NCI-H526 treated with DMSO at 0.1 percent for 48 hours (cell line): ENCODE measurements at regions not wholly inside any gene's neighbourhood (a gene's known extent, or its start where the extent isn't known, plus 50 kb on each side); places are given as distances from the start of the nearest gene placed in this dataset.

Experiments
- DNase-seq: peaks from one replicate; lab custom pipeline; 2025; lab: John Stamatoyannopoulos, UW

DNA sequence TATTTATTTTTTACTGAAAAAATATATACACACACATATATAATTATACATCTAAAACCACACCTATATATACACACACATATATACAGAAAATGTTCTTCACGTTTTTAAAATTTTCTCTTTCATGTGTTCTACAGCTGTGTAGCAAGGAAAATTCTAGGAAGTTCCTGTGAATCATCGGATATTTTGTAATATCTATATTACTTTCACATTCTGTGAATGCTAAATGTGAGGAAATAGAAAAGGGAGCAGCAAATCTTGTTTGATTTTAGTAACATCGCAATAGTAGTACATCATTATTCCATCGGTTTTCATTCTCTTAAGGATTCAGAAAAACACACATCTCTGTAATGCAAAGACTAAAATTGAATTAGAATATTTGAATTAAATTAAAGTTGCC, 836.8 kb upstream of the NECTIN3 start:
- DNase-seq = no peak

DNA sequence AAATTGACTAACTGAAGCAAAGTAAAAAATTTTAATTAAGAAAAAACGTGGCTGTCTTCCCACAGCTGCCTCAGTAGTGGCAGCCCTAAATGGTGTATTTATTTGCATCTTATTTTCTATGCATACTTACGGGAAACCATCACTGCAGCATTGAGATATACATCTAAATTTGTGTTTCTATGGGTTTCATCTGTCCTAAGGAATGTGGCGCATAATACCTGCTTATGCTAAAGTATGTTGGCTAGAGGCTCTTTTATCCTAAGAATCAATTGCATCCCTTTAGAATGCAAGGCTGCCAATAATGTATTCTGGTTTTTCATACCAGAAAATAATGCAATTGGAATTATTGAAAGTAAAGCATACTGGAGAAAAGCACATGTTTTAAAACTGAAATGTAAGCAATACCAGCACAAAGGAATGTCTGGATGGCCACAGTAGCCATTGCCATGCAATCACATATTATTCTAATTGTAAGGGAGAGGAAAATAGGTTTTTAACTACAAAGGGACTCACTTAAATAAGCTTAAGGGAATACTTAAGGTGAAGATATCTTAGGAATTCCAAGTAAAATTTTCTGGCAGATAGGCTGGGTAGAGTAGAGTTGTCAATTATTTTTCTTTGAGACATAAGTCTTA, 834.5 kb upstream of the NECTIN3 start:
- peak; percentile 18 for DNase-seq

DNA sequence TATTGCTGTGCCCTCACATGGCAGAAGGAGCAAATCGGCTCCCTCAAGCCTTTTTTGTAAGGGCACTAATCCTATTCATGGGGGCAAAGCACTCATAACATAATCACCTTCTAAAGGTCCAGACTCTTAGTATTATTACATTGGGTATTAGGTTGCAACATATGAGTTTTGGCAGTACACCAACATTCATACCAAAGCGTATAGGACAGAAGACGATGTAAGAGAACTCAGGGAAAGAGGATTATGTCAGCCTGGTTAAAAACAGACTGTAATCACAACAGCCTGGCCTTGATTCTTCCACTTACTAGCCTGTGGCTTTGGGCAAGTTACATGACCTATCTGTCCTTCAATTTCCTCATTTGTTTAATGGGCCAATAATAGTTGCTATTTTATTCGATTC, 828.5 kb upstream of the NECTIN3 start:
- DNase-seq = no peak

DNA sequence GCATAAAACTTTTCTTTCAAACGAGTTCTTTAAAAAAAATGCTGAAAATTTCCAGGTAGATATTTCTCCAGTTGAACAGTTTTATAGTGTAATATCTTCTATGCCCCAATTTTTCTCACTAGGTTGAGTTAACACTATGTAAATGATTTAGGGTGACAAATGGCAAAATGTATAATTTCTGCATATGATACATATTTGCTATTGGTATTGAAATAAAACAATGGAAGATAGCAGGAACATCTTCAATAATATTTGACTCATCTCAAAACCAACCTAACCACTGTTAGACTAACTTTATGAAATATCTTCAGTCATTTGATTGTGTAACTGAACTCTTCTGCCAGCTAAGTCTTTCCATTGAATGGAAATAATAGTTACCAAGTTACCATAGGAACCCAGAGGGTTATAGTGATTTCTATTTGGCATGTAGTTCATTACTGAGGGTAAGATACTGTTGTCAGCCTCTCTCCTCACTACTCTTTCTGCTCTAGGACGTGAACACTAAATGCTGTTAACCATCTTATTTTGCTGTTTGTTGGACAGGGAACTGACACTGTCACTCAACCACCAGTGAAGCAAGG, 824.7 kb upstream of the NECTIN3 start:
- DNase-seq = no peak

DNA sequence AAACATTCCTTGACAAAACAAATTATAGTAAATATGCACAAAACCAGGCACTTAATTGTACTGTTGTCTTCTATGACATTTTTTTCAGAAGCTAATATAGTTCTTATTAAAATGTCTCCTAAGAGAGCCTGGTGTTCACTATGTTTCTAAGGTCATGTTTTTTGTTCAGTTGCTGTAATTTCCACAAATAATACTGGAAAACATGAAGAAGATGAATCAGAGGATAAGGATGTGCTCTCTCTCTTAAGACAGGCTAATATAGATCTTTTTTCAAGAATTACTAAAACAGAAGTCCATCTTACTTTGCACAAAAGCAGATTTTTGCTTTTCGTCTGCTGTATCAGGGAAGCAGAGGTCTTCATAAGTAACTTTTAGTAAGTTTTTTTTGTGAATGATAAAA, 823.0 kb upstream of the NECTIN3 start:
- DNase-seq = no peak

DNA sequence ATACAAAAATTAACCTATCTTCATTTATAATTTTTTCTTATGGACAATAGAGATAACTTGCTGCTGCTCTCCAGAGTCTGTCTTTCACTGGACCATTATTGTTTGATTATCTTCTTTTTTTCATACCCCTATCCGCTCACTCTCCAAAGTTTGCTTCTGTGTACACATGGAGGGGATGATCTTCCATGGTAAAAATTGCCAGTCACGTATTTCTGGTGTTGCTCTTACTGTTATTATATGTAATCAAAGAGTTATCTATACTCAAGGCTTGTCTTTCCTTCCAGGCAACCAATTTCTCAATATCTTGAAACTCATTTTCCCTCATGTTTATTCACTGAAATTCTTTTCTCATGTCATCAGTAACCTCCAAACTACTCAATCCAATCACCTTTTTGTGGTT, 817.8 kb upstream of the NECTIN3 start:
- no peak for DNase-seq

DNA sequence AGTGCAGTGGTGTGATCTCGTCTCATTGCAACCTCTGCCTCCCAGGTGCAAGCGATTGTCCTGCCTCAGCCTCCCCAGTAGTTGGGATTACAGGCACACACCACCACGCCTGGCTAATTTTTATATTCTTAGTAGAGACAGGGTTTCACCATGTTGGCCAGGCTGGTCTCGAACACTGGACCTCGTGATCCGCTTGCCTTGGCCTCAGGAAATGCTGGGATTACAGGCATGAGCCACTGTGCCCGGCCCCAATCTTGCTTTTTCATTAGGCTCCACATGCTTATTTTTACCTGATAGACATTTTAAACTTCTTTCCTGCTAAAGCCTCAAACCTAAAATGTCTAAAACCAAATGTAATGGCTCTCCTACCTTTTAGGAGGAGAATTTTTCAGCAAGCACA, 817.0 kb upstream of the NECTIN3 start:
- DNase-seq = no peak

DNA sequence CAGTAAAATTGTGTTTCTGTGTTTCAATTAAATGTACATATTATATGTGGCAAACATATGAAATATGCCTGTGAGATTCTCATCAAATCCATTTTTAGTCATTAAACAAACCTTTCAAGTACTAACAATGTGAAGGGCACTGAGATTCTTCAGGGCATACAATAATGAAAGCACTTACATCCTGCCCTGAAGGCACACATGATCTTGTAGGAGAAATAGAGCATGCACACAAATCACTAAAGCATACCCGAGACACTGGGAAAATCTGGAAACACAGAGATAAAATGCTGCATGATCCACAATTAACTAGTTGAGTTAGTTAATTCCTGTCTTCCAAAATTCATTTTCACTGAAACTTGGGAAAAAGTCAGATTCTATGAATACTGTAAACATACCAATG, 810.5 kb upstream of the NECTIN3 start:
- no peak for DNase-seq

DNA sequence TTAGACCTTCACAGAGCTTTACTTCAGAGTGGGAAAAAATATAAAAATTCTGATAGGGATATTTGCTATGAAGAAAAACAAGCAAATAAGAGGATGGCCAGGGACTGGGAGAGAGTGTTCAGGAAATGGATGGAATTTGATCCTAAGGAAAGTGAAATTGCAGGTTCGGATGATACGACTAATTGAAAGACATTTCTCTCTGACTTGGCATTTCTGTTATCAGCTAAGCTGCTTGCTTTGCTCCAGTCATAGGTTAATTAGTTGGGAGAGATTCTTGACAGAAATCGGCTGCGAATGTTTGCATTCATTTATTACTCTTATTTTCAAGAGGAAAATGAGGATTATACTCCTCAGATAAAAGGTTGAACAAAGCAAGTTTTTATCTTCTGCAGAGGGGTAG, 808.7 kb upstream of the NECTIN3 start:
- DNase-seq = no peak

DNA sequence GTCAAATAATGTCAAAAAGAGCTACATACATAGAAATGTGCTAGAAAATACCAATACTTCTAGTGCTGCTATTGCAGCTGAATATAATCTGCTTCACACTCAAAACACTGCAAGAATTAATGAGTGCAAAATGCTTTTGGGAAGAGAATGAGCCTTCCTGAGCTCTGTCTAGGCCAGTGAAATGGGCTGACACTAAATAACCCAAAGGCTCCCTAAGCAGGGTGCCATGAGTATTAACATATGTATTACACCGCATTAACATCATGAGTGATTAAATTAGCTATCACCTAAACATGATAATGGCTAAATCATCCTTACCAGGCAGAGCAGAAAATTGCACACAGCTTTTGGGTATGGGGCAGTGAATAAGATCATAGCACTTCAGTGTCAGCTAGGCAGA, 806.3 kb upstream of the NECTIN3 start:
- no peak for DNase-seq

DNA sequence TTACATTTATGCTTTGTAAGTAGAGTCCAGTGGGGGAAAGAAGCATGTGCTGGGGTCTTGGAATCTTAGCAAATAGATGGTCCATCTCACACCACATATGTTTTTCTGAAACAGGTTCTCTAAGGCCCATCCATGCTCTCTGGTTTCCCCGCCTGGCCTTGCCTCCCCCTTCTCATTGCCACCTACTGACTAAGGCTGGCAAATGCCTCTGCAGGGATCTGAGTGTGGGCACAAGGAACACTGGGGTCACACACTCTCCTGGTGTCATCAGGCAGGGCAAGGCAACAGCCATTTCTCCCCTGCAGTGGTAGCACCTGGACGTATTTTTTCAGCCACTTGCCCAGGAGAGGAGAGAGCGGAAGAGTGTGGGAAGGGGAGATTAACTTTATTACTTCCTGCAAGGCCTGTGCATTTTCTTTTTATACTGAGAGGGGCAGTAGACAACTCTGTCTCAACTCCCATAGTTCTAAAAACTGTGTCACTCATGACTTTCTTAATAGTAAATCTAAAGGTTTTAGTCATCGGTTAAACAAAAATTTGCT, 804.2 kb upstream of the NECTIN3 start:
- no peak for DNase-seq

DNA sequence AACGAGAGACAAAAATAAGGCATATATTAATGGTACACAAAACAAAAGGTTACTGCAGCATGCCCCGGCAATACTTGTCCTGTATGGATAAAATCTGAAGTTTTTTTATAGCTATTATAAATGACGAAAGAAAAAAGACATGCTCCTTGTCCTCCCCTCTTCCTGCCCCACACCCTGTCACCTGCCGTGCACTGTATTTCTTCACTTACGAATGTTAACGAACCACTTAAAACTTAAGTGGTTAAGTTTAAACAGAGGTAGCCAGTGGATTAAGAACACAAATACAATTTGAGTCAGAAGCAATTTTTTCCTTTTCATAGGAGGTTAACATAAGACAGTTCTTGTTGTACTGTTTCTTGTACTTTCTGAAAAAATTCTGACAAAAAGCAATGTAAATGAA, 799.1 kb upstream of the NECTIN3 start:
- no peak for DNase-seq

DNA sequence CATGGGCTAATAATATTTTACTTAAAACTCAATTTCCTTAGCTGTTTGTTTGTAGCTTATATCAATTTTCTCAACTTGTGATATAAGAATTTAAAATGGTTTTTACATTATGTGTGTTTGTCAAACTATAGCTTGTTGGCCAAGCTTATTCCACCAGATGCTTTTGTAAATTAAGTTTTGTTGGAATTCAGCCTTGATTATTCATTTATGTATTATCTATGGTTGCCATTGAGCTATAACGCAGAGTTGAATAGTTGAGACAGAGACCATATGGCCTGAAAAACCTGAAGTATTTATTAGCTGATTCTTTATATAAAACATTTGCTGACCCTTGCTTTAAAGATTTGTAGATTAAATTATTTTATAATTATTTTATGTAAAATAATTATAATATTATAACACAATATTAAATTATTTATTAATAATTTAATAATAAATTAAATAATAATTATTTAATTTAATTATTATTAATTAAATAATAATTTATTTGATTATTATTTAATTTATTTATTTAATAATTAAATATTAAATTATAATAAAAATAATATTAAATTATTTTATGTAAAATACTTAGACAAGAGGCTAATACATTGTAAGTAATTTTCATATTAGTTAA, 779.6 kb upstream of the NECTIN3 start:
- no peak for DNase-seq

DNA sequence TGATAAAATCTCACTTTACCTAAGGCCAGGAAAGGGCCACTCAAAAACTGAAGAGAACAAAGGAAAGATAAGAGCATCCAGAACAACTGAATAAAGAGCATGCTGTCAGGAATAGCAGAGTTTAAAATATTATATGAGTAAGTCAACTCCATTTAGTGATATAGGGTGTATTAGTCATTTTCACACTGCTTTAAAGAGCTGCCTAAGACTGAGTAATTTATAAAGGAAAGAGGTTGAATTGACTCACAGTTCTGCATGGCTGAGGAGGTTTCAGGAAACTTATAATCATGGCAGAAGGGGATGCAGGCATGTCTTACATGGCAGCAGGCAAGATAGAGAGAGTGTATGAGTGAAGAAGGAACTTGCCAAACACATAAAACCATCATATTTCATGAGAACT, 778.0 kb upstream of the NECTIN3 start:
- DNase-seq = no peak

DNA sequence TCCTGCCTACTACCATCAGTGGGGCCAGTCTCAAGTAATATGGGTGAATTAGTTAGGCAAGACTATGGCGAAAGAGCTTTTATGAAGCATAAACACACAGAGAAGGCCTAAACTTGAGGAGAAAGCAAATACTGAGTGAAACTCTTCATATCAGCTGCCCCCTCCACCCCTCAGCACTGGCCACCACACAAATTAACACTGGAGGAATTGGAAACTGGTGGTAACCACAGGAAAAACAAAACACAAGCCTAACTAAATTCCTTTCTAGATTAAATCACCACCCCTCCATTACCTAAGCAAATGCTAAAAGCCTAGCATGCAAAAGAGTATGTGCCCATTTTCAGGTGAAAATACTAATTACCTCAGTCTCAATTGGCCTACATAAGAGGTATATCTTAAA, 774.7 kb upstream of the NECTIN3 start:
- DNase-seq = no peak

DNA sequence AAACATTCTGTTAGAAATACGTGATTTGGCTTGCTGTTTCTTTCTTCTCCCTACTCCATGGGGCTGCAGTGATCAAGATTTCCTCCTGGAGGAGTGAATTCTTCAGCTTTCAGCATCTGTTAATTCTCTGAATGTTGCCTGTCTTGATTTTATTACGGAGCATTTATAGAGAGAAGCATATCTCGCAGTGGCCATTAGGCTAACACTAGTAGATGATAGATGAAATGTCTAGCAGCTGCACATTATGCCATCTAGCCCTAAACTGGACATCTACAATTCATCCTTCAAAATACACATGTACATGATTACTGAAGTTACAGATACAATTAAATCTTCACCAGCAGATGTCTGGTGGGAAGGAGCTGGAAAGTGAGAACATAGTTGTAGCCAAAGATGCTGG, 769.8 kb upstream of the NECTIN3 start:
- no peak for DNase-seq

DNA sequence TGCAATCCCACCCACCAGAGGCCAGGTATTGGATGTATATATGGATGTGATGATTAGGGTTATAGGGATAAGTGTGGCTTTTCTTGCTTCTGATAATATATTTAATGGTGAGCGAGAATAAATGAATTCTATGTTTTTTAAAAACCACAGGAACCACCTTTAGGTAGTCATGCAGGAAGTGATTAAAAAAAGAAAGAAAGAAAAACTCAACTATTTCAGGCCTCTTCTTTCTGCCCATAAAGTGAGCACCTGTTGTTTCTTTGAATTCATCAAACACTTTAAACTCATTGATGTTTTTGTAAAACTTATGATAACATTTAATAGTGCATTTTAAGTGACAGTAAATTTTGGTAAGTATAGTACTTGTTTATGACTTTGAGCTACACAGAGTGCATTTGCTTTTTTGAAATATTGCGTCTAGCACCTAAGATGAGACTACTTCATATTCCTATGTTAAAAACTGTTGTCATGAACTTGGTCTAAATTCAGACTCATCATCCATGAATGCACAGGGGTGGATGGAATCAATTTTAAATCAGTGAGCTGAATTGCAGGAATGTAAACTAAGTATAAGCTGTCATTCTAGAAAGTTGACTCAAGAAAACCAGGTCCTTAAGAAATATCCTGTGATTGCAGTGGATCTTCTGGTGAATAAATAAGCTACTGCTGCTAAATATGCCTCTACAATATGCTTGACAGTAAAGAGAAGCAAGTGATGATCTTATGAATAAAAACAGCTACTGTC, 764.4 kb upstream of the NECTIN3 start:
- DNase-seq = no peak

DNA sequence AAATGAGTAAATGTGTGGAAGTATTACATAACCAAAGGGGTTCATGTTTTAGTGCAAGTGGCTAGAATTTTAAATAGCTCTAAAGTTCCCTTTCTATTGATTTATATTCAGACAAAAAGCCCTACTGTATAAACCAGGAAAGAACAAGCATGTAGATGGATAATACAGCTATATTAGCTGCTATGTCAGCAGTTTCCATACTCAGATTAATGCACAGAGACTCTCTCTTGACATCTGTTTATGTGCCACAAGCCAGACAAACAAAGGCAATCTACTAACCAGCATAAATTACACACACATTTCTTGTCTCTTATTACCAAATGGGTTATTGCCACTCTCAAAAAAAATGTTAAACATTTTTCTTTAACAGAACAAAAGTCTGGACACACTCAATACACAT, 760.1 kb upstream of the NECTIN3 start:
- no peak for DNase-seq

DNA sequence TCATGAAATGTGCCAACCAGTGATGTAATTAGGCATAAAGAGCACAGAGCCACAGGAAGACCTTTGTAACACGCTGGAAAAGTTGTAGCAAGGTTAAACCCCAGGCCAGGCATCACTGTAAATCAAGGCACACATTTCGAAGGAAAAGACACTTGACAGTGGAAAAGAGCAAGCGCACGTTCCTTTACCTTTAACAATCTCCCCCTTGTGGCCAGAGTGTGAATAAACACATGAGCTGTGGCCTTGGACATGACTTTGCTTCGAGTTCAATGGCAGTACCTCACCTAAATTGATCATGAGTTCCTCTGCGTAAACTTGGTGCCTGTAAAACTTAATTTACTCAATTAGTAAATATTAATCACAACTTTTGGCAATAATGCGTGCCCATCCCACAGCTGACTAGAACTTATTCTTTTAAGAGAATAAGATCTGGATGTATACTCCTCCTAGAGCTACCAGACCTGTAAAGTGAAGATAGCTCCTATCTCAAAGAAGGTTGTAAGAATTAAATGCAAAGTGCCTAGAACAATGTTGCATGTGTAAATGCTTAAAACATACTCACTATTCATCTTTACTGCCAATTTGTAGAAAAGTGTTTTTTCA, 757.0 kb upstream of the NECTIN3 start:
- DNase-seq = peak; percentile 28

DNA sequence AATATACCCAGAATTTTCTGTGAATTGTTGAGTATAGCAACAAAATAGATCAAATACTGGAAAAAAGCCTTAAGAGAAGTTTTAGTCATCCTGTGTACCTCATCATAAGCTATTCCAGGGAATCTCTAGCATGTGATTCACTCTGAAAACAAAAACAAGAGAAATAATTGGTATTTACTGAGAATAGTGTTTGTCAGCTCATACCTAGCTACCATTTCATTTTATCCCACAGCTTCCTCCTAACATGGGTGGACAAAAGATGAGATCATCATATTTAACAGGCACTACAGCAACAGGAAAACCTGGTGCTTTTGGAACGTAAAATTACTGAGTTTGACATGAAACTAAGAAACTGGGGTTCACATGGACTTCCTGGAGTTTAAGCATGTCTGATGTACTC, 753.5 kb upstream of the NECTIN3 start:
- no peak for DNase-seq

DNA sequence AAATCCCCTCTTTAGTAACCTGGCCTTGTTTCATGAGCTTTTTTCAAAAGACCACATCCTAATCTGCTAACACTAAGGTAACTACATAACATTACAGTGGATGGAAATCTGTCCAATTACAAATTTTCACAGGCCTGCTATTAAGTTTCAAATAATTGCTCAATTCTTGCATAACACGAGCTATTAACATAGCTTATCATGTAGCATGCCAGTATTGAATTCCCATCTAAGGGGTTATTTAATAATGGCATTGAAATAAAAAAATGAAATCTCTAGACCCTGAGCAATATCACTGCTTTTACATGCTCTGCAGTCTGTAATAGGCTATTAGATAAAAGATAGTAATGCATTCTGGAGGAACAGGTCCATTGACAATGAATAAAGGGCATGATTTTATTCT, 748.3 kb upstream of the NECTIN3 start:
- DNase-seq = no peak

DNA sequence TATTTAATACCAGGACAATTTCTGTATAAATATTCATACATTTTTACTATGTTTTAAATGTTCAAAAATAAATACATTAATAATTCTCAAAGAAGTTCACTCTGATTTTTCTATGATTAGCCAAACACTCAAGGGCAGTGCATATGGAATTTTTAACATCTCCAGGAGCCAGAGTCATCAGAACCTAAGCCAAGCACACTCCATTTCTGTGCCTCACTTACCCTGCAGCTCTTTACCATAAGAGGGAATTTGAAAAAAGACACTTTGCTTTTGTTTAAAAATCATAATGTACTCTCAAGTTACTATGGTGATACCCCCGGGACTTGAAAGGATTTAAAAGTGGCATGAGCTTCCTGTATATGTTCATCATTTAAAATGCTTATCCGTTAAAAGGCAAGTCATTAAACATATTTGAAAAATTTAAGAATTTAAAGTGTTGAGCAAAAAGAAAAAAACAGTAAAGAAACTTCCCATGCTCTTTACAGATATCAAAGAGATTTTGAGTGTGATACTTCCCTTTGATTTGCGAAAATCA, 747.4 kb upstream of the NECTIN3 start:
- DNase-seq = no peak
